GM12875 (cell line): ENCODE measurements at regions not wholly inside any gene's neighbourhood (a gene's known extent, or its start where the extent isn't known, plus 50 kb on each side); places are given as distances from the start of the nearest gene placed in this dataset.

Experiments used
- H3K4me3 ChIP-seq: one replicate; pipeline ENCODE4 v1.5.1; 2011; ENCODE audit warnings: low read depth, low read length, control low read depth
- TF ChIP-seq, protein P1 (sequence below): IDR thresholded peaks from 2 replicates; pipeline ENCODE4 v1.5.1; 2011; ENCODE audit warnings: low read depth, mild to moderate bottlenecking, control low read depth, inconsistent platforms, low read length, moderate library complexity, borderline replicate concordance; ENCODE audit not compliant: insufficient read depth

GRCh38 chr1:5455651-5456050, 536.6 kb downstream of the NPHP4 start:
- TF ChIP-seq, protein P1, sequence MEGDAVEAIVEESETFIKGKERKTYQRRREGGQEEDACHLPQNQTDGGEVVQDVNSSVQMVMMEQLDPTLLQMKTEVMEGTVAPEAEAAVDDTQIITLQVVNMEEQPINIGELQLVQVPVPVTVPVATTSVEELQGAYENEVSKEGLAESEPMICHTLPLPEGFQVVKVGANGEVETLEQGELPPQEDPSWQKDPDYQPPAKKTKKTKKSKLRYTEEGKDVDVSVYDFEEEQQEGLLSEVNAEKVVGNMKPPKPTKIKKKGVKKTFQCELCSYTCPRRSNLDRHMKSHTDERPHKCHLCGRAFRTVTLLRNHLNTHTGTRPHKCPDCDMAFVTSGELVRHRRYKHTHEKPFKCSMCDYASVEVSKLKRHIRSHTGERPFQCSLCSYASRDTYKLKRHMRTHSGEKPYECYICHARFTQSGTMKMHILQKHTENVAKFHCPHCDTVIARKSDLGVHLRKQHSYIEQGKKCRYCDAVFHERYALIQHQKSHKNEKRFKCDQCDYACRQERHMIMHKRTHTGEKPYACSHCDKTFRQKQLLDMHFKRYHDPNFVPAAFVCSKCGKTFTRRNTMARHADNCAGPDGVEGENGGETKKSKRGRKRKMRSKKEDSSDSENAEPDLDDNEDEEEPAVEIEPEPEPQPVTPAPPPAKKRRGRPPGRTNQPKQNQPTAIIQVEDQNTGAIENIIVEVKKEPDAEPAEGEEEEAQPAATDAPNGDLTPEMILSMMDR: no peak
- H3K4me3 ChIP-seq: no peak overlapping the region

- TF ChIP-seq, protein P1: no peak
- no peak overlapping the region for H3K4me3 ChIP-seq
These were observed 537.2 kb downstream of the NPHP4 start for GRCh38 chr1:5455056-5455455.

GRCh38 chr1:5453347-5453746, 538.9 kb downstream of the NPHP4 start:
- TF ChIP-seq, protein P1: no peak
- H3K4me3 ChIP-seq: no peak overlapping the region

DNA sequence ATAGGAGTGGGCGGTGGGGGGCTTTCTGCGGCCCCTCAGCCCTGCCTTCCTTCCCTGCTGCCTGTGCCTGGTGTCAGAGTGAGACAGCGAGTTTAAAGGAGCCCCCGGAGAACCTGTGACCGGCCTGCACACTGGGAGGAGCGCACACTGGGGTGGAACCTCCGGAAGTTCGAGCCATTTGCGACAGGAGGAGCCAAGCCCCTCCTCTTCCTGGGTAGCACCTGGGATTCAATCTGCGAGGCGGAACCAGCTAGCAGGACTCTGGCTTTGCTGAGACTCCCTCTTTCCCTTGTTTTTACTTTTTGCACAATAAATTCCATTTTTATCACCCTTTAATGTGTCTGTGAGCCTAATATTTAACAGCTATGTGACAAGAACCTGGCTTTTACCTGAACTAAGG, 540.6 kb downstream of the NPHP4 start:
- TF ChIP-seq, protein P1: no peak

DNA sequence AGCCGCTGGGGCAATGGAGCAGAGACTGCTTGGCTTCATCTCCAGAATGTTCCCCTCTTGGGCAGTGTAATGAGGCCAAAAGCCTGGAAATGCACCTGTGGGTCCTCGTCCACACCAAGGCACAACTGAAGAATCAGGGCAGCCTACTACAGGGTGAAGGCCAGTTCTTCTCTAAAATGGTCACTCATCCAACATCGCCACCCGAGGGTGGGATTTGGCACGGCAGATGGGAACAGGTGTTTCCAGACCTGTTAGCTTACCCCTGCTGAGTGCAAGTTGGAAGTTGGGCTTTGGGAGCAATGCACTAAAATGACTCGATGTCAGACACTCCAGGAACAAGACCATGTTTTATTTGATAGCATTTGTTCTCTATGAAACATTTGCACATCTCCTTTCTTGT, 543.7 kb downstream of the NPHP4 start:
- TF ChIP-seq, protein P1: no peak
- H3K4me3 ChIP-seq: no peak overlapping the region

More for the DNA sequence above, 540.6 kb downstream of the NPHP4 start:
- no peak overlapping the region for H3K4me3 ChIP-seq

DNA sequence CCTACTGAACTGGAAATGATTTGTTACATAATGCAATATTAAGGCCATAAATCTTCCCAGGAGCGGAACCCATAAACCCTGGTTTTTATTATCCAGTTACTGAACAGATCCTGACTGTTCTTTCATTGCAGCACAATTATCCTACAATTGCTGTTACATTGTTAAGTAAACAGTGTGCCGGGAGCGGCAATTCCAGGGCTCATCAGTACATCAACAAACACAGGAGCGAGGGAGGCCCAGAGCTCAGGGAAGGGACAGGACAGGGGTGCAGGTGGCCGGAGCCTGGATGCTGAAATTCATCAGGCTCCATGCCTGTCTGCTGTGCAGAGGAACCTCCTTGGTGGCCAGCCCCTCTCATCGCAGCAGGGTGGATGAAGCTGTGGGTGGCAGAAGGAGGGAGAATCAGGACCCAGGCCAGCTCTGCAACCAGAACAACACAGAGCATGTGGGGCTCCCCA, 544.7 kb downstream of the NPHP4 start:
- TF ChIP-seq, protein P1: no peak
- H3K4me3 ChIP-seq: no peak overlapping the region

DNA sequence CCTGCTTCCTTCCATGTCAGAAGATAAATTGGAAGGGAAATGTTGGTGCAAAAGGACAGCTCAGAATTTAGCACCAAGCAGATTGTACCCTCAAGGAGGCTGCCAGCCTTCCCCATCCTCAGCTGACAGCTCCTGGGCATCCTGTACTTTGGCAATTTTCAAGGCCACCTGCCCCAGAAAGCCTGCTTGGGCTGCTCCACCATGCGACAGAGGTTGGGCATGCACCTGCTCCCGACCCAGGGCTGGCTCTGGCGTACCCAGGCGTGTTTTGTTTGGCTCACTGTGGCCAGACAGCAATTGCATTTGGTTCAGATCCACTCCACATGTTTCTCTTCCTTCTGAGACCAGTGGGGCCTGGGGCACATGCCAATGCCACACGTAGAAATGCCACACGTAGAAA, 547.8 kb downstream of the NPHP4 start:
- TF ChIP-seq, protein P1: no peak
- no peak overlapping the region for H3K4me3 ChIP-seq
